Neural cell (in vitro differentiated cells): ENCODE measurements at regions not wholly inside any gene's neighbourhood (a gene's known extent, or its start where the extent isn't known, plus 50 kb on each side); places are given as distances from the start of the nearest gene placed in this dataset.

ENCODE experiments used
- H2AFZ ChIP-seq: fragments of 200-600, 300-800 bp; sonication (generic), shearing (Covaris generic); 2 replicates; pipeline ENCODE4 v1.6.0; 2014; ENCODE audit warnings: low read depth, mild to moderate bottlenecking, antibody characterized with exemption, low read length, moderate library complexity
- H3F3A ChIP-seq: fragments of 200-600 bp; shearing (Covaris generic); 2 replicates; pipeline ENCODE4 v1.6.1; 2016; ENCODE audit warnings: mild to moderate bottlenecking, moderate library complexity, mixed read lengths, antibody characterized with exemption, low read length; ENCODE audit not compliant: insufficient read depth, poor library complexity, severe bottlenecking
- H3K27ac ChIP-seq: fragments of 200-600, 300-800 bp; sonication (generic), shearing (Covaris generic); 2 replicates; pipeline ENCODE4 v1.5.1; 2014; ENCODE audit warnings: mild to moderate bottlenecking, low read length, moderate library complexity
- H3K27me3 ChIP-seq: fragments of 300-800, 200-600 bp; sonication (generic), shearing (Covaris generic); 2 replicates; pipeline ENCODE4 v1.6.0; 2014; ENCODE audit warnings: mild to moderate bottlenecking, low read depth, low read length, moderate library complexity; ENCODE audit not compliant: insufficient read depth
- H3K36me3 ChIP-seq: fragments of 300-800, 200-600 bp; sonication (generic), shearing (Covaris generic); 2 replicates; pipeline ENCODE4 v1.5.1; 2014; ENCODE audit warnings: mild to moderate bottlenecking, antibody characterized with exemption, low read length, moderate library complexity; ENCODE audit not compliant: insufficient read depth
- H3K4me2 ChIP-seq: fragments of 300-800, 200-600 bp; sonication (generic), shearing (Covaris generic); 2 replicates; pipeline ENCODE4 v1.6.0; 2014; ENCODE audit warnings: mild to moderate bottlenecking, low read length
- H3K4me3 ChIP-seq: fragments of 300-800, 200-600 bp; sonication (generic), shearing (Covaris generic); 2 replicates; pipeline ENCODE4 v1.5.1; 2014; ENCODE audit warnings: mild to moderate bottlenecking, low read length, moderate library complexity
- H3K79me2 ChIP-seq: fragments of 200-600 bp; shearing (Covaris generic); replicated peaks from 2 replicates; pipeline ENCODE4 v1.6.0; 2014; ENCODE audit warnings: mild to moderate bottlenecking, low read length, moderate library complexity; ENCODE audit not compliant: insufficient read depth
- H3K9ac ChIP-seq: fragments of 300-800, 200-600 bp; sonication (generic), shearing (Covaris generic); 2 replicates; pipeline ENCODE4 v1.6.1; 2016; ENCODE audit warnings: mild to moderate bottlenecking, low read length, mixed read lengths
- H3K9me2 ChIP-seq: fragments of 200-600 bp; shearing (Covaris generic); 2 replicates; pipeline ENCODE4 v1.6.1; 2016; ENCODE audit warnings: mild to moderate bottlenecking, low read length, mixed read lengths; ENCODE audit not compliant: insufficient read depth
- H3K9me3 ChIP-seq: fragments of 200-600, 300-800 bp; sonication (generic), shearing (Covaris generic); 2 replicates; pipeline ENCODE4 v1.6.1; 2016; ENCODE audit warnings: mild to moderate bottlenecking, mixed run types, low read length, moderate library complexity, mixed read lengths
- H4K20me1 ChIP-seq: fragments of 200-600 bp; shearing (Covaris generic); 2 replicates; pipeline ENCODE4 v1.6.1; 2016; ENCODE audit warnings: mild to moderate bottlenecking, mixed run types; ENCODE audit not compliant: insufficient read depth
- CTCF ChIP-seq: fragments of 450-650 bp; IDR thresholded peaks from 2 replicates; pipeline ENCODE4 v1.5.1; 2014; ENCODE audit warnings: antibody characterized with exemption, mild to moderate bottlenecking, moderate library complexity; ENCODE audit not compliant: poor library complexity, severe bottlenecking
- EP300 ChIP-seq: fragments of 450-650 bp; conservative IDR thresholded peaks from 2 replicates; pipeline ENCODE4 v1.6.1; 2014; ENCODE audit warnings: antibody characterized with exemption, mild to moderate bottlenecking, moderate library complexity; ENCODE audit not compliant: poor library complexity, severe bottlenecking
- EZH2 ChIP-seq: fragments of 200-600, 300-800 bp; shearing (Covaris generic), sonication (generic); IDR thresholded peaks from 2 replicates; pipeline ENCODE4 v1.6.1; 2014; ENCODE audit warnings: antibody characterized with exemption, low read length, borderline replicate concordance, mild to moderate bottlenecking; ENCODE audit not compliant: insufficient read depth, poor library complexity, severe bottlenecking
- MXI1 ChIP-seq: fragments of 450-650 bp; conservative IDR thresholded peaks from 2 replicates; pipeline ENCODE4 v1.6.1; 2014; ENCODE audit warnings: antibody characterized with exemption, mild to moderate bottlenecking; ENCODE audit not compliant: poor library complexity, severe bottlenecking
- POLR2AphosphoS5 ChIP-seq: IDR thresholded peaks from 2 replicates; pipeline ENCODE4 v1.6.1; 2012
- RAD21 ChIP-seq: fragments of 450-650 bp; conservative IDR thresholded peaks from 2 replicates; pipeline ENCODE4 v1.6.1; 2014; ENCODE audit warnings: antibody characterized with exemption, mild to moderate bottlenecking, moderate library complexity
- REST ChIP-seq: IDR thresholded peaks from 2 replicates; pipeline ENCODE4 v1.6.1; 2012; ENCODE audit warnings: borderline replicate concordance
- SMC3 ChIP-seq: fragments of 450-650 bp; conservative IDR thresholded peaks from 2 replicates; pipeline ENCODE4 v1.6.1; 2014; ENCODE audit warnings: antibody characterized with exemption, mild to moderate bottlenecking, moderate library complexity; ENCODE audit not compliant: poor library complexity
- TAF1 ChIP-seq: IDR thresholded peaks from 2 replicates; pipeline ENCODE4 v1.6.1; 2012; ENCODE audit warnings: low read depth

GRCh38 chr6:9982215-9982614 is 432.7 kb downstream of the TFAP2A start:
- TF ChIP-seq POLR2AphosphoS5 (no peak), REST (no peak), EZH2 (no peak), MXI1 (no peak), EP300 (no peak), TAF1 (no peak), SMC3 (no peak)
- no peaks in the 10 kb centered on the region for H4K20me1 ChIP-seq
- H3K36me3 ChIP-seq, result no peaks in the 10 kb centered on the region
- no peak overlapping the region for H2AFZ ChIP-seq
- no peak overlapping the region for H3K27ac ChIP-seq
- H3F3A ChIP-seq, result no peaks in the 10 kb centered on the region
- no peak overlapping the region for H3K4me2 ChIP-seq
- no peak overlapping the region for H3K4me3 ChIP-seq
- no peaks in the 10 kb centered on the region for H3K9me2 ChIP-seq
- no peak overlapping the region for H3K9ac ChIP-seq
- H3K9me3 ChIP-seq, result peaks cover 7% of the 10 kb centered on the region
- H3K27me3 ChIP-seq, result no peaks in the 10 kb centered on the region
- H3K79me2 ChIP-seq, result no peaks in the 10 kb centered on the region

- Histone ChIP-seq H4K20me1 (no peaks in the 10 kb centered on the region), H3F3A (no peaks in the 10 kb centered on the region), H3K36me3 (no peaks in the 10 kb centered on the region), H3K4me2 (no peak overlapping the region), H2AFZ (no peak overlapping the region), H3K9me3 (peaks cover 7% of the 10 kb centered on the region), H3K27me3 (no peaks in the 10 kb centered on the region), H3K4me3 (no peak overlapping the region), H3K9me2 (no peaks in the 10 kb centered on the region), H3K9ac (no peak overlapping the region), H3K27ac (no peak overlapping the region), H3K79me2 (no peaks in the 10 kb centered on the region)
- TF ChIP-seq REST, result no peak
- no peak for TF ChIP-seq EP300
- no peak for TF ChIP-seq EZH2
- no peak for TF ChIP-seq SMC3
- no peak for TF ChIP-seq RAD21
- no peak for TF ChIP-seq CTCF
Measured at GRCh38 chr6:9979996-9980395, 434.9 kb downstream of the TFAP2A start.
